ENCODE measurements at regions not wholly inside any gene's neighbourhood (a gene's known extent, or its start where the extent isn't known, plus 50 kb on each side); places are given as distances from the start of the nearest gene placed in this dataset.

DNA sequence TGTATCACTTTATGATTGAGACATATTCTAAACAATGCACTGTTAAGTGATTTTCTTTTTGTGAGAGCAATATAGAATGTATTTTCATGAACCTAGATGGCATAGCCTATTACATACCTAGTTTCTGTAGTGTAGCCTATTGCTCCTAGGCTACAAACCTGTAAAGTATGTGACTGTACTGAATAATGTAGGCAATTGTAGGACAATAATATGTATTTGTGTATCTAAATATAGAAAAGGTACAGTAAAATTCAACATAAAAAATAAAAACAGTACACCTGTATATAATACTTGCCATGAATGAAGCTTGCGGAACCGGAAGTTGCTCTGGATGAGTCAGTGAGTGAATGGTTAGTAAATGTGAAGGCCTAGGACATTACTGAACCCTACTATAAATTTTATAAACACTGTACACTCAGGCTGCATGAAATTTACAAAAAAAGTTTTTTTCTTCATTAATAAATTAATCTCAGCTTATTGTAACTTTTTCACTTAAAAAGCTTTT, 106.7 kb downstream of the VSIG4 start:
- no peak for TF ChIP-seq CTCF (IDR thresholded peaks at IDR 0.05; ENCODE audit: low read depth, low read length, poor library complexity, severe bottlenecking)
- TF ChIP-seq EZH2phosphoT487 (IDR thresholded peaks at IDR 0.05; ENCODE audit: borderline replicate concordance, low read length): no peak
